Gastrocnemius medialis (tissue), 4 donors: ENCODE measurements at regions not wholly inside any gene's neighbourhood (a gene's known extent, or its start where the extent isn't known, plus 50 kb on each side); places are given as distances from the start of the nearest gene placed in this dataset.
"Not testable (repeated sequence)": the region's sequence is repeated elsewhere in the genome, so short reads cannot be mapped to it uniquely, and the experiment has no call there.

Experiments used
- ATAC-seq, 2 donors: fragments of 150-250 bp; one replicate each; pipeline ENCODE4 v1.9.1; 2016
- DNase-seq, 2 donors: peaks; one replicate each; pipeline ENCODE4 v3.0.0-alpha.2; 2019
- H3K27ac ChIP-seq, 4 donors: fragments of 200-600 bp; sonication (generic); 1 replicate in 1 of 4; 2 replicates in 3 of 4; pipeline ENCODE4 v1.5.1; 2016 to 2018; ENCODE audit warnings: mild to moderate bottlenecking in 2 of 4, moderate library complexity in 1 of 4
- H3K27me3 ChIP-seq, 3 donors: fragments of 200-600 bp; sonication (generic) in 2 of 3; 1 replicate in 1 of 3; 2 replicates in 2 of 3; pipeline versions ENCODE4 v1.5.1 to v1.6.0; 2016 to 2019; ENCODE audit warnings: mild to moderate bottlenecking in 1 of 3, moderate library complexity in 1 of 3
- H3K36me3 ChIP-seq, 2 donors: fragments of 200-600 bp; sonication (generic) in 1 of 2; one replicate each; pipeline ENCODE4 v1.5.1; 2017 to 2018
- H3K4me1 ChIP-seq, 2 donors: fragments of 200-600 bp; sonication (generic) in 1 of 2; one replicate each; pipeline ENCODE4 v1.5.1; 2016 to 2017; ENCODE audit warnings: mild to moderate bottlenecking in 2 of 2
- H3K4me3 ChIP-seq, 4 donors: fragments of 200-600 bp; sonication (generic) in 3 of 4; 1 replicate in 1 of 4; 2 replicates in 3 of 4; pipeline ENCODE4 v1.5.1; 2016 to 2019; ENCODE audit warnings: mild to moderate bottlenecking in 2 of 4
- H3K9me3 ChIP-seq, 3 donors: fragments of 200-600 bp; sonication (generic) in 2 of 3; 1 replicate in 1 of 3; 2 replicates in 2 of 3; pipeline ENCODE4 v1.5.1; 2016 to 2019
- POLR2A ChIP-seq, 2 donors: fragments of 450-650 bp; IDR thresholded peaks; one replicate each; pipeline ENCODE4 v1.6.1; 2017; ENCODE audit warnings: antibody characterized with exemption in 2 of 2, mild to moderate bottlenecking in 2 of 2, moderate library complexity in 2 of 2
- in situ Hi-C, 4 donors: fragments of 200-750 bp; cut with MboI; loops; one replicate each; pipeline versions ENCODE4 v1.15.0 to v1.8.0; 2017; ENCODE audit warnings: low sequenced_read_pairs in 4 of 4
- intact Hi-C: fragments of 100-400 bp; cut with DNase I; formaldehyde crosslinking; loops from one replicate; pipeline ENCODE4 v1.15.1; 2023; ENCODE audit warnings: low total_unique reads
- TF ChIP-seq, protein P1 (sequence below), 5 experiments: fragments of 450-650 bp in 3 of 5; fragments of 200-600 bp in 2 of 5; sonication (generic) in 2 of 5; IDR thresholded peaks in 4 of 5; conservative IDR thresholded peaks in 1 of 5; 1 replicate in 4 of 5; 2 replicates in 1 of 5; pipeline ENCODE4 v1.5.1; 2016 to 2019; ENCODE audit warnings: antibody characterized with exemption in 5 of 5, mild to moderate bottlenecking in 3 of 5, moderate library complexity in 3 of 5

GRCh38 chr2:208722731-208723130 is 316.1 kb downstream of the PTH2R start:
- Histone ChIP-seq H3K9me3 (no peaks in the 10 kb centered on the region), H3K36me3 (no peaks in the 10 kb centered on the region), H3K4me1 (no peaks in the 10 kb centered on the region), H3K27ac (no peak overlapping the region), H3K4me3 (no peak overlapping the region), H3K27me3 (no peaks in the 10 kb centered on the region)
- intact Hi-C loops: no loop called here
- in situ Hi-C loops: no loop called here
- ATAC-seq: no peak
- TF ChIP-seq POLR2A (IDR thresholded peaks at IDR 0.05): no peak
- TF ChIP-seq, protein P1, sequence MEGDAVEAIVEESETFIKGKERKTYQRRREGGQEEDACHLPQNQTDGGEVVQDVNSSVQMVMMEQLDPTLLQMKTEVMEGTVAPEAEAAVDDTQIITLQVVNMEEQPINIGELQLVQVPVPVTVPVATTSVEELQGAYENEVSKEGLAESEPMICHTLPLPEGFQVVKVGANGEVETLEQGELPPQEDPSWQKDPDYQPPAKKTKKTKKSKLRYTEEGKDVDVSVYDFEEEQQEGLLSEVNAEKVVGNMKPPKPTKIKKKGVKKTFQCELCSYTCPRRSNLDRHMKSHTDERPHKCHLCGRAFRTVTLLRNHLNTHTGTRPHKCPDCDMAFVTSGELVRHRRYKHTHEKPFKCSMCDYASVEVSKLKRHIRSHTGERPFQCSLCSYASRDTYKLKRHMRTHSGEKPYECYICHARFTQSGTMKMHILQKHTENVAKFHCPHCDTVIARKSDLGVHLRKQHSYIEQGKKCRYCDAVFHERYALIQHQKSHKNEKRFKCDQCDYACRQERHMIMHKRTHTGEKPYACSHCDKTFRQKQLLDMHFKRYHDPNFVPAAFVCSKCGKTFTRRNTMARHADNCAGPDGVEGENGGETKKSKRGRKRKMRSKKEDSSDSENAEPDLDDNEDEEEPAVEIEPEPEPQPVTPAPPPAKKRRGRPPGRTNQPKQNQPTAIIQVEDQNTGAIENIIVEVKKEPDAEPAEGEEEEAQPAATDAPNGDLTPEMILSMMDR (IDR thresholded peaks at IDR 0.05 in 4 of 5, conservative IDR thresholded peaks at IDR 0.05 in 1 of 5): no peak
- no peak for DNase-seq

DNA sequence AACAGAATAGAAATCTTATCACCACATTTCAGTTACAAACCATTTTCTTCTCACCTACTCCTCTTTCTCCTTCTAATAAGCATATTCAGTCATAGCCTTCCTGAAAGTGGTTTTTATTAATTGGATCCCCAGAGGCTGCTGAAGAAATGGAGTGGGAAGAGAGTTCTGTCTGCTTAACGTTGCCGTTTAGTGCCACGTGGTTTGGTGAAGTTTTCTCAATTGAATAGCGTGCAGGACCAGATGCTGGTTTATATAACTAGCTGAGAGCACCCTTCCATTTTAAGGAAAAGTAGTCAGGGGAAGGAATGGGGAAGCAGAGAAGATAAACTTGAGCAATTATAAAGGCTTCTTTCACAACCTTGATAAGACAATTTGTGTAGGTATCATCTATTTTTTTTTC is 318.7 kb downstream of the PTH2R start:
- no peaks in the 10 kb centered on the region for H3K36me3 ChIP-seq
- ATAC-seq (no peak), DNase-seq (no peak)
- H3K4me3 ChIP-seq: no peak overlapping the region
- in situ Hi-C loops (no loop called here), intact Hi-C loops (no loop called here)
- no peaks in the 10 kb centered on the region for H3K4me1 ChIP-seq
- no peaks in the 10 kb centered on the region for H3K9me3 ChIP-seq
- TF ChIP-seq, protein P1 (IDR thresholded peaks at IDR 0.05 in 4 of 5, conservative IDR thresholded peaks at IDR 0.05 in 1 of 5): no peak
- TF ChIP-seq POLR2A (IDR thresholded peaks at IDR 0.05): no peak
- no peak overlapping the region for H3K27ac ChIP-seq
- H3K27me3 ChIP-seq: no peaks in the 10 kb centered on the region

GRCh38 chr2:208726242-208726641 is 319.6 kb downstream of the PTH2R start:
- intact Hi-C loops (no loop called here), in situ Hi-C loops (no loop called here)
- no peak for ATAC-seq

GRCh38 chr2:208751663-208752415 is 345.2 kb downstream of the PTH2R start:
- in situ Hi-C loops, DNase-seq, intact Hi-C loops: not testable (repeated sequence)

More at GRCh38 chr2:208726242-208726641, 319.6 kb downstream of the PTH2R start:
- DNase-seq: no peak
- no peak overlapping the region for H3K27ac ChIP-seq
- H3K9me3 ChIP-seq: no peaks in the 10 kb centered on the region
- no peak overlapping the region for H3K4me3 ChIP-seq
- no peaks in the 10 kb centered on the region for H3K27me3 ChIP-seq
- TF ChIP-seq POLR2A (IDR thresholded peaks at IDR 0.05): no peak
- TF ChIP-seq, protein P1 (IDR thresholded peaks at IDR 0.05 in 4 of 5, conservative IDR thresholded peaks at IDR 0.05 in 1 of 5): no peak
- no peaks in the 10 kb centered on the region for H3K36me3 ChIP-seq
- no peaks in the 10 kb centered on the region for H3K4me1 ChIP-seq

DNA sequence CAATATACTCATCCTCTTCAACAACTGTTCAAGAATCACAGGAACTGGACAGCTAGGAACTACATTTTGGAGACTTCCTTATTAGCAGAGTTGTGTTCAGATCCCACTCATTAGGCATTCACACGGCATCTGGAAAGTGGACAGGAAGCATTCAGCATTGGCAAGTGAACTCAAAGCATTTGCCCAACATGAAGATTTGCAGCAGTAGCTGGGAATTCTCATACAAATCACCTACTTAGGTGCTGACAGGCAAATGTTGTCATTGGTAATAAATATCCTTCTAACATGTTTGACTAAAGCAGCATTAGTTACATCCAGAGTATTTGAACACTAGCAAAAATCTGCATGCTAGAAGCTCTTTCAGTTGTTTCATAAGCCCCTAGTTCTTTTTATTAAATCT is 350.8 kb downstream of the PTH2R start:
- Histone ChIP-seq H3K27me3 (no peaks in the 10 kb centered on the region), H3K9me3 (no peaks in the 10 kb centered on the region), H3K4me1 (no peaks in the 10 kb centered on the region), H3K4me3 (no peak overlapping the region), H3K27ac (no peak overlapping the region), H3K36me3 (no peaks in the 10 kb centered on the region)
- in situ Hi-C loops: no loop called here
- ATAC-seq (no peak), DNase-seq (no peak)
- TF ChIP-seq, protein P1 (IDR thresholded peaks at IDR 0.05 in 4 of 5, conservative IDR thresholded peaks at IDR 0.05 in 1 of 5): no peak
- TF ChIP-seq POLR2A (IDR thresholded peaks at IDR 0.05): no peak
- intact Hi-C loops: no loop called here

More at GRCh38 chr2:208751663-208752415, 345.2 kb downstream of the PTH2R start:
- H3K27ac ChIP-seq, ATAC-seq, H3K4me3 ChIP-seq, H3K9me3 ChIP-seq, H3K27me3 ChIP-seq, H3K36me3 ChIP-seq, H3K4me1 ChIP-seq: not testable (repeated sequence)

DNA sequence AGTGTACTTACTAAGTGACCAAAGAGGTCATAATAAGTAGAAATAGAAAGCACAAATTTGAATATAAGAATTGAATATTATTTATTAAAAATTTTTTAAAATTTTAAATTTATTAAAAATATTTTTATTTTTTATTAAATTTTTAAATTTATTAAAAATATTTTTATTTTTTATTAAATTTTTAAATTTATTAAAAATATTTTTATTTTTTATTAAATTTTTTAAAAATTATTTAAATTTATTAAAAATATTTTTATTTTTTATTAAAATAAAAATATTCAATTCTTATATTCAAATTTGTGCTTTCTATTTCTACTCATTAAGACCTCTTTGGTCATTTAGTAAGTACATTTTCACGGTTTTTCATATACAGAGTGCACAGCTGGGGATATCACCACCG is 366.5 kb downstream of the PTH2R start:
- H3K27ac ChIP-seq, H3K27me3 ChIP-seq, DNase-seq, H3K4me1 ChIP-seq, H3K36me3 ChIP-seq, H3K9me3 ChIP-seq, H3K4me3 ChIP-seq, intact Hi-C loops, ATAC-seq, in situ Hi-C loops: not testable (repeated sequence)
